T1000 (cell line): ENCODE measurements at regions not wholly inside any gene's neighbourhood (a gene's known extent, or its start where the extent isn't known, plus 50 kb on each side); places are given as distances from the start of the nearest gene placed in this dataset.
"Not testable (repeated sequence)": the region's sequence is repeated elsewhere in the genome, so short reads cannot be mapped to it uniquely, and the experiment has no call there.

ENCODE experiments used
- DNase-seq: peaks from one replicate; lab custom pipeline; 2025; ENCODE audit warnings: mixed read lengths; lab: John Stamatoyannopoulos, UW

- DNase-seq, result no peak
Observed at GRCh38 chr9:119917175-119917574, 547.9 kb upstream of the BRINP1 start.

GRCh38 chr9:119907056-119907455 is 537.8 kb upstream of the BRINP1 start:
- DNase-seq, result no peak

GRCh38 chr9:119905724-119906123 is 536.5 kb upstream of the BRINP1 start:
- DNase-seq, result no peak

- DNase-seq, result no peak
Observed at GRCh38 chr9:119903851-119904250, 534.6 kb upstream of the BRINP1 start.

GRCh38 chr9:119902611-119903010 is 533.4 kb upstream of the BRINP1 start:
- DNase-seq, result no peak

- DNase-seq, result no peak
Observed at GRCh38 chr9:119898316-119898715, 529.1 kb upstream of the BRINP1 start.

GRCh38 chr9:119884438-119884837 is 515.2 kb upstream of the BRINP1 start:
- DNase-seq, result no peak

- no peak for DNase-seq
Observed at GRCh38 chr9:119881898-119882297, 512.7 kb upstream of the BRINP1 start.

GRCh38 chr9:119880361-119880760 is 511.1 kb upstream of the BRINP1 start:
- no peak for DNase-seq

- no peak for DNase-seq
Observed at GRCh38 chr9:119877306-119877705, 508.1 kb upstream of the BRINP1 start.

- no peak for DNase-seq
Observed at GRCh38 chr9:119873877-119874276, 504.6 kb upstream of the BRINP1 start.

- not testable (repeated sequence) for DNase-seq
Observed at GRCh38 chr9:119870251-119870650, 501.0 kb upstream of the BRINP1 start.

GRCh38 chr9:119868694-119869093 is 499.5 kb upstream of the BRINP1 start:
- no peak for DNase-seq

GRCh38 chr9:119861842-119862241 is 492.6 kb upstream of the BRINP1 start:
- DNase-seq, result no peak

GRCh38 chr9:119859128-119859527 is 489.9 kb upstream of the BRINP1 start:
- no peak for DNase-seq

GRCh38 chr9:119853126-119853525 is 483.9 kb upstream of the BRINP1 start:
- DNase-seq, result no peak

GRCh38 chr9:119852390-119852789 is 483.2 kb upstream of the BRINP1 start:
- no peak for DNase-seq

- no peak for DNase-seq
Observed at GRCh38 chr9:119844431-119844830, 475.2 kb upstream of the BRINP1 start.

- no peak for DNase-seq
Observed at GRCh38 chr9:119841016-119841415, 471.8 kb upstream of the BRINP1 start.

- DNase-seq, result no peak
Observed at GRCh38 chr9:119839888-119840287, 470.7 kb upstream of the BRINP1 start.

- DNase-seq, result no peak
Observed at GRCh38 chr9:119838210-119838609, 469.0 kb upstream of the BRINP1 start.

- no peak for DNase-seq
Observed at GRCh38 chr9:119836036-119836435, 466.8 kb upstream of the BRINP1 start.

GRCh38 chr9:119834064-119834620 is 464.9 kb upstream of the BRINP1 start:
- DNase-seq, result no peak

GRCh38 chr9:119831309-119831708 is 462.1 kb upstream of the BRINP1 start:
- DNase-seq, result no peak

GRCh38 chr9:119829748-119830147 is 460.5 kb upstream of the BRINP1 start:
- DNase-seq, result no peak
